ENCODE measurements at regions not wholly inside any gene's neighbourhood (a gene's known extent, or its start where the extent isn't known, plus 50 kb on each side); places are given as distances from the start of the nearest gene placed in this dataset.

DNA sequence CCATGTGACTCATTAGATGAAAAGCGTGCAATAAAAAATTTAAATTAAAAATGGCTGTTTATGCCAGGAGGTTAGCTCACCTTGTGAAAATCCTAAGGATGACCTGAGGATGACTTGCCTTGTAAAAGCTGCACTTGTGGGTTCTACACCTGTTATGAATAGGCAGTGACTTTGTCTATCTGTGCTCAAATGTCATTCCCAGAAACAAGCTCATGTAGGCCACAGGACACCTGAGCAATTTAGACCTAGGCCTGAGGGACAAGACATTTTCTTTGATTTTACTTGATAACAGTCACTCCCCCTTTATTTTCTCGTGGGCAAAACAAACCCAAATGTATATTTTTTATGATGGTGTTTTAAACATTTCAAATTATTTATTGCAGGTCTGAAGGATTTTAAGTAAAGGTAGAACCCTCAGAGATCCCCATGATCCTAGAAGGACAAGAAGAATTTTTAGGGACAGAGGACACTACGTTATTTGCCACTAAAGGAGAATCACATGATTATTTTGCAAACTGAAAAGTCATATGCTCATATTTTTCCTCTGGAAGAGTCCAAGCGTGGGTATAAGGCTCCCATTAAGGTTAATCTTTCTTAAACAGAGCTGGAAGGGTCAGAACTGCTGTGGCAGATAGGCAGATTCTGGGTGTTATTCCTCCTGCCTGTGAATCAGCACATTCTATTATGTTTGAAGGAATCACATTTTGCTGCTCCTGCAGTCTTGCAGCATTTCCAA lies 277.5 kb upstream of the MAN1A1 start:
- intact Hi-C loops (cut with micrococcal nuclease; ENCODE audit: unreplicated experiment): no loop called here
- in situ Hi-C loops (cut with HindIII; ENCODE audit: low pct_unique_long_range_greater_than_20kb, low sequenced_read_pairs): no loop called here
- POLR2A ChIA-PET: no interaction called here

DNA sequence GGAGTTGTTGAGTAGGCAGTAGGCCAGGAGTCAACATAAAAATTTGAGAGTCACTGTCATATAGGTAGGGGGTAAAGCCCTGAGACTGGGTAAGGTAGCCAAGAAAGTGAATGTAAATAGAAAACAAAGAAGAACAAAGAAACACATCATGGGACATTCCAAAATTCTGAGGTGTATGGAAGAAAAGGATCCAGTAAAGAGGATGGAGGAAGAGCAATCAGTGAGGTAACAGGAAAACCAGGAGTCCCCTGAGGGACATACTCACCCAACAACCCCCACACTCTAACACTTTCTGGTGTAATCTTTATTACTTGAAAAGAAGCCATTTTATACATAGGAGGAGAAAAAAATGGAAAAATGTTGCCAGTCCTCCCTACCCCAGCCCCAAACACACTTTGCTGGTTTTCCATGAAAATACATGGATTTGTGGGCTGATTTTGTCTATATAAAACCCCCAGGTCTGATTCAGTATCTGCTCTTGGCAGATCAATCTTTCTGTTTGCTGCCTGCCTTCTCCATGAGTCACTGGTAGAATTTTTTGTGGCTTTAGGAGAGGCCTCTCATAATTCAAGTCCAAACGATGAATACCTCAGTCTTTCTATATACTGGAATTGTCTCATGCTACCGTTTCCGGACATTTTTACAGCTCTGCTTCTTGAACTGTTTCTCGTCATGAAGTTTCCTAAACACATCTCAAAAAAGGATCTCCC lies 271.4 kb upstream of the MAN1A1 start:
- Histone ChIP-seq H3K4me3 (ENCODE audit: low read depth in 2 of 2, low read length in 2 of 2) (no peak overlapping the region), H3K27me3 (ENCODE audit: control insufficient read depth, insufficient read depth, low read length) (no peaks in the 10 kb centered on the region), H3K9me3 (ENCODE audit: control insufficient read depth, insufficient read depth, low read depth, low read length) (peaks cover 8% of the 10 kb centered on the region; the same call in 1 of the 2 replicates), H3K27ac (ENCODE audit: low read length) (no peak overlapping the region), H3K4me1 (ENCODE audit: control insufficient read depth, insufficient read depth, low read length) (no peaks in the 10 kb centered on the region), H3K36me3 (ENCODE audit: control insufficient read depth, insufficient read depth, low read length) (no peaks in the 10 kb centered on the region)
- ATAC-seq: peak; percentile 72; the same call in 1 of the 2 replicates
- ChIA-PET CTCF (no interaction called here), POLR2A (no interaction called here)
- no peak for DNase-seq (ENCODE audit: low read depth, low spot score)
- in situ Hi-C loops (cut with HindIII; ENCODE audit: low pct_unique_long_range_greater_than_20kb, low sequenced_read_pairs) (no loop called here), intact Hi-C loops (cut with micrococcal nuclease; ENCODE audit: unreplicated experiment) (no loop called here)
- TF ChIP-seq, protein P1, sequence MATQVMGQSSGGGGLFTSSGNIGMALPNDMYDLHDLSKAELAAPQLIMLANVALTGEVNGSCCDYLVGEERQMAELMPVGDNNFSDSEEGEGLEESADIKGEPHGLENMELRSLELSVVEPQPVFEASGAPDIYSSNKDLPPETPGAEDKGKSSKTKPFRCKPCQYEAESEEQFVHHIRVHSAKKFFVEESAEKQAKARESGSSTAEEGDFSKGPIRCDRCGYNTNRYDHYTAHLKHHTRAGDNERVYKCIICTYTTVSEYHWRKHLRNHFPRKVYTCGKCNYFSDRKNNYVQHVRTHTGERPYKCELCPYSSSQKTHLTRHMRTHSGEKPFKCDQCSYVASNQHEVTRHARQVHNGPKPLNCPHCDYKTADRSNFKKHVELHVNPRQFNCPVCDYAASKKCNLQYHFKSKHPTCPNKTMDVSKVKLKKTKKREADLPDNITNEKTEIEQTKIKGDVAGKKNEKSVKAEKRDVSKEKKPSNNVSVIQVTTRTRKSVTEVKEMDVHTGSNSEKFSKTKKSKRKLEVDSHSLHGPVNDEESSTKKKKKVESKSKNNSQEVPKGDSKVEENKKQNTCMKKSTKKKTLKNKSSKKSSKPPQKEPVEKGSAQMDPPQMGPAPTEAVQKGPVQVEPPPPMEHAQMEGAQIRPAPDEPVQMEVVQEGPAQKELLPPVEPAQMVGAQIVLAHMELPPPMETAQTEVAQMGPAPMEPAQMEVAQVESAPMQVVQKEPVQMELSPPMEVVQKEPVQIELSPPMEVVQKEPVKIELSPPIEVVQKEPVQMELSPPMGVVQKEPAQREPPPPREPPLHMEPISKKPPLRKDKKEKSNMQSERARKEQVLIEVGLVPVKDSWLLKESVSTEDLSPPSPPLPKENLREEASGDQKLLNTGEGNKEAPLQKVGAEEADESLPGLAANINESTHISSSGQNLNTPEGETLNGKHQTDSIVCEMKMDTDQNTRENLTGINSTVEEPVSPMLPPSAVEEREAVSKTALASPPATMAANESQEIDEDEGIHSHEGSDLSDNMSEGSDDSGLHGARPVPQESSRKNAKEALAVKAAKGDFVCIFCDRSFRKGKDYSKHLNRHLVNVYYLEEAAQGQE (IDR thresholded peaks at IDR 0.05; ENCODE audit: insufficient read depth in 1 of 2, low read depth in 2 of 2, low read length in 1 of 2): no peak
- no peak for TF ChIP-seq POLR2AphosphoS5 (IDR thresholded peaks at IDR 0.05; ENCODE audit: low read depth, low read length)
- TF ChIP-seq, protein P2, sequence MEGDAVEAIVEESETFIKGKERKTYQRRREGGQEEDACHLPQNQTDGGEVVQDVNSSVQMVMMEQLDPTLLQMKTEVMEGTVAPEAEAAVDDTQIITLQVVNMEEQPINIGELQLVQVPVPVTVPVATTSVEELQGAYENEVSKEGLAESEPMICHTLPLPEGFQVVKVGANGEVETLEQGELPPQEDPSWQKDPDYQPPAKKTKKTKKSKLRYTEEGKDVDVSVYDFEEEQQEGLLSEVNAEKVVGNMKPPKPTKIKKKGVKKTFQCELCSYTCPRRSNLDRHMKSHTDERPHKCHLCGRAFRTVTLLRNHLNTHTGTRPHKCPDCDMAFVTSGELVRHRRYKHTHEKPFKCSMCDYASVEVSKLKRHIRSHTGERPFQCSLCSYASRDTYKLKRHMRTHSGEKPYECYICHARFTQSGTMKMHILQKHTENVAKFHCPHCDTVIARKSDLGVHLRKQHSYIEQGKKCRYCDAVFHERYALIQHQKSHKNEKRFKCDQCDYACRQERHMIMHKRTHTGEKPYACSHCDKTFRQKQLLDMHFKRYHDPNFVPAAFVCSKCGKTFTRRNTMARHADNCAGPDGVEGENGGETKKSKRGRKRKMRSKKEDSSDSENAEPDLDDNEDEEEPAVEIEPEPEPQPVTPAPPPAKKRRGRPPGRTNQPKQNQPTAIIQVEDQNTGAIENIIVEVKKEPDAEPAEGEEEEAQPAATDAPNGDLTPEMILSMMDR (IDR thresholded peaks at IDR 0.05): no peak
- no peak for TF ChIP-seq SIN3A (IDR thresholded peaks at IDR 0.05; ENCODE audit: borderline replicate concordance, insufficient read depth, low read depth, low read length)
- TF ChIP-seq TCF7L2 (IDR thresholded peaks at IDR 0.05; ENCODE audit: low read depth, low read length): no peak
- no TSS peak for BruUV-seq (replicated peaks)

More for the DNA sequence above, 277.5 kb upstream of the MAN1A1 start:
- H3K36me3 ChIP-seq (ENCODE audit: control insufficient read depth, insufficient read depth, low read length): no peaks in the 10 kb centered on the region
- ATAC-seq (no peak), DNase-seq (ENCODE audit: low read depth, low spot score) (no peak)
- no peaks in the 10 kb centered on the region for H3K4me1 ChIP-seq (ENCODE audit: control insufficient read depth, insufficient read depth, low read length)
- CTCF ChIA-PET: no interaction called here
- H3K27me3 ChIP-seq (ENCODE audit: control insufficient read depth, insufficient read depth, low read length): no peaks in the 10 kb centered on the region
- H3K4me3 ChIP-seq (ENCODE audit: low read depth in 2 of 2, low read length in 2 of 2): no peak overlapping the region
- BruUV-seq (replicated peaks): no TSS peak
- H3K9me3 ChIP-seq (ENCODE audit: control insufficient read depth, insufficient read depth, low read depth, low read length): peaks cover 7% of the 10 kb centered on the region; the same call in 1 of the 2 replicates
- no peak overlapping the region for H3K27ac ChIP-seq (ENCODE audit: low read length)
- no peak for TF ChIP-seq POLR2AphosphoS5 (IDR thresholded peaks at IDR 0.05; ENCODE audit: low read depth, low read length)
- no peak for TF ChIP-seq SIN3A (IDR thresholded peaks at IDR 0.05; ENCODE audit: borderline replicate concordance, insufficient read depth, low read depth, low read length)
- TF ChIP-seq, protein P1 (IDR thresholded peaks at IDR 0.05; ENCODE audit: insufficient read depth in 1 of 2, low read depth in 2 of 2, low read length in 1 of 2): no peak
- TF ChIP-seq, protein P2 (IDR thresholded peaks at IDR 0.05): no peak
- TF ChIP-seq TCF7L2 (IDR thresholded peaks at IDR 0.05; ENCODE audit: low read depth, low read length): no peak
